Glomerular endothelial cell (primary cell): ENCODE measurements at regions not wholly inside any gene's neighbourhood (a gene's known extent, or its start where the extent isn't known, plus 50 kb on each side); places are given as distances from the start of the nearest gene placed in this dataset.

ENCODE experiments used
- DNase-seq: peaks from one replicate; pipeline ENCODE4 v3.0.0-alpha.2; 2011; ENCODE audit warnings: low read depth, low spot score; ENCODE audit errors: extremely low read depth

DNA sequence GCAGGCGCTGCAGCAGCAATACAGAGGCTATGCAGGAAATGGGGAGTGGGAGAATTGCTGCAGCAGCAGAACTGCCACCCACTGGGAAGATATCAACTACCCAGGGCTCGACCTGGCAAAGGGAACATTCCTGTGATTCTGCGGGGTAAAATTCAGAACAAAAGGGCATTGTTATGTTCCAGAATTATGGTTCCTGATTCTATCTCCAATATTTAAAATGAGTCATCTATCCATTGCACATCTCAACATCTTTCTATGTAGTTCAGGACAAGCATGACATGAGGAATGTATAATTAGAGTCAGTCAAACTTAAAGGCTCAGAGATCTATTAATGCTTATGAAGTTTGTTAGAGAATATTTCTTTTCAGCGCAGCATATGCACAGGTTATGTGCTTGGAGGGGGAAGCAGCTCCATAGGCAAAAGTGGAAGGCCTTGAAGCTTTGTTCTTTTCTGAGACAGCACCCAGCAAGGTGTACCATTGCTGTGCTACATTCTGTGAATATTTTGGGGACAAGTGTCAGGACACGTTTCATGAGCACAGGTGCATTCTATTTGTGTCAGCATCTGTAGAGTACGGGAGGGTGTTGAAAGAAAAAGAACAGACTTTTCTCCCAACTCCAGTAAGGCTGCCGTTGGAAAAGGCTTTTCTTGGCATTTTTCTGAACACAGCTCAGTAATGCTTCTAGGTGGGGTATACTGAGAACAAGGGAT, 395.6 kb upstream of the MPDZ start:
- no peak for DNase-seq

GRCh38 chr9:13673348-13673747, 393.9 kb upstream of the MPDZ start:
- DNase-seq, result no peak

DNA sequence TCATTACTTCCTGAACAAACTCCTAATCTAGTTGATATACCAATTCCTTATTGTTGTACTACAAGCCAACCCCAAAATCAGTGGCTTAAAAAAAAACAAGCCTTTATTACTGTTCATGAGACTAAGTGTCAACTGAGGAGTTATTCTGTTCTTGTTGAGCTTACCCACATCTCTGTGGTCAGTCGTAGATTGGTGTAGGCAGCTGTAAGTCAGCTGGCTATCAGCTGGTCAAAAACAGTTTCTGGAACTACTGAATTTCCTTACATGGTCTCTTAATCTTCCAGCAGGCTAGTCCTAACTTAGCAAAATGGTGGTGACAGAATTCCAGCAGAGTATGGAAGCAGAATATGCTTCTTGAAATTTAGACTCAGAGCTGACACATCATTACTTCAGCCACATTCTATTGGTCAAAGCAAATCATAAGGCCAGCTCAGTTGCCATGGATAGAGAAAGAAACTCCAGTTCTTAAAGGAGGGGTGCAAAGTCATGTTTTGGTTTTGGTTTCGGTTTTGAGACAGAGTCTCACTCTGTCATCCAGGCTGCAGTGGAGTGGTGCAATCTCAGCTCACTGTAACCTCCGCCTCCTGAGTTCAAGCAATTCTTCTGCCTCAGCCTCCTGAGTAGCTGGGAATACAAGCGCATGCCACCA, 386.1 kb upstream of the MPDZ start:
- no peak for DNase-seq

DNA sequence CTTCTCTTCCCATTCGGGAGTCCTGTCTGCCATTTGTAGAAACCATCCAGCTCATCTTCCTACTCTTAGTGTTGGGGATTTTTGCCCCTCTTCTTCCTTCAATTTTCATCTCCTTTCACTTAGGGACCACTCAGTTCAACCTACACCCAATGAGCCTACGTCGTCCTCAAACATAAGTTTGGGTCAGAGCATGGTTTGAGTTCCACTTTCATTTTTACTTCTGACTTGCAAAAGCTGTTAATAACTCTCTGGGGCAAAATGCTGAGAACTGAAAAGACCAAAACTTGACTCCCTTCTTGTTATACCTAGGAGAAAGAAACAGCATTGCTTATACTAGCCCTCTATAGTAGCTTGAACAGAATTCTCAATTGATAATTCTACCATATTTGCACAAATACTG, 381.5 kb upstream of the MPDZ start:
- DNase-seq, result no peak

DNA sequence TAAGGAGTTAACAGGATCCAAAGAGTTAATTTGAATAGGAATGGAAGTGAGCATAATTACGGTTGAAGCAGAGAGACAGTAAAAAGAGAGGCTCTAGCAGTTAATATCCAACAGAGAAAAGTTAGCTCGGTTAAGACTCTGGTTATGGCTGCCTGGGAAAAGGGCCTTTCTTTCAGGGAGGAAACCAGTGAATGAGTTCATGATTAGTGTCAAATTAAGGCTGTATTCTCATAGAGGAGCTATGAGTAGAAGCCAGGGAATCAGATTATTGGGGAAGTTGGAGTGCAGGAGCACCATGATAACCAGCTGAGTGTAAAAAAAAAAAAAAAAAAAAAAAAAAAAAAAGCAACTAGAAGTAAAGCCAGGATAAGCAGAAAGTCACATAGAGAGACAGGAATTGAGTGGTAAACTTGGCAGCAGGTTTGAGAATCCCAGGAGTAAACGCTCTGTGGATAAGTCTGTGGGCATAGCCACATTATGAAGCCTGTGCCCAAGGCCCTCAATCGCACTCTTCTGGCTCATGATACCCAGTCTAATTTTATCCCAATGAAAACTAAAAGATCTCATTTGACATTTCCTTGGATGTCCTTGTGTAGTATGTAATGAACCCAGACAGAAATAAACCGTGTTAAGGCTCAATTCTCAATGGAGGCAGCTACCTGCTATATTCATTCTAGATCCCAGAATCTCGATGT, 372.6 kb upstream of the MPDZ start:
- no peak for DNase-seq

DNA sequence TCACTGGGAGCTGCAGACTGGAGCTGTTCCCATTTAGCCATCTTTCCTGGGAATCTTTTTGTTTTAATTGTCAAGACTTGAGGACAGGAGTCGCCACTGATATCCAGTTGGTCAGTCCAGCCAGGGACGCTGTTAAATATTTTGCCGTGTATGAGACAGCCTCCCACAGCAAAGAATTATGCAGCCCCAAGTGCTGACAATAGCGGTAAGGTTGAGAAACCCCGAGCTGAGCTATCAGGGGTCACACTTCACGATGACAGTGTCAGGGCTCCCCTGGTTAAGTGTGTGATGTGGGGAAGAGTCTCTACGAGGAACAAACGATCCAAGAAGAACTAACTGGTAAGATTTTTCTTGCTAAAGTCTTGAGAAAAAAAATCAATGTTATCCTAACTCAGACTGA, 372.0 kb upstream of the MPDZ start:
- no peak for DNase-seq

- DNase-seq, result no peak
Measured at GRCh38 chr9:13648676-13649075, 369.2 kb upstream of the MPDZ start.

DNA sequence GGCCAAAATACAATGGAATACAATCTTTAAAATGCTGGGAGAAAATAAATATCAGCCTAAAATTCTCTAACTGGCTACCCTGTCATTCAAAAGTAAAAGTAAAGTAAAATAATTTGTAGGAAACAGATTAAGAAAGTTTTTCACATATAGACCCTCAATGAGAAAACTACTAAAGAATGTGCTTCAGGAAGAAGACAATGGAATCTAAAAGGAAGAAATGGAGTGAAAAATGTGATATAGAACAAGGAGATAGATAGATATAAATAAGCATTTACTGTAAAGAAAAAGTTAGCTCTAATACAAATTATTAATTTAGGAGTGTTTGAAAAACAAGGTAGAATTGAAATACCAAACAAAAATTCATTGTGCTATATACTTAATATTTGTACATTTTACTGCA, 368.6 kb upstream of the MPDZ start:
- DNase-seq, result no peak

DNA sequence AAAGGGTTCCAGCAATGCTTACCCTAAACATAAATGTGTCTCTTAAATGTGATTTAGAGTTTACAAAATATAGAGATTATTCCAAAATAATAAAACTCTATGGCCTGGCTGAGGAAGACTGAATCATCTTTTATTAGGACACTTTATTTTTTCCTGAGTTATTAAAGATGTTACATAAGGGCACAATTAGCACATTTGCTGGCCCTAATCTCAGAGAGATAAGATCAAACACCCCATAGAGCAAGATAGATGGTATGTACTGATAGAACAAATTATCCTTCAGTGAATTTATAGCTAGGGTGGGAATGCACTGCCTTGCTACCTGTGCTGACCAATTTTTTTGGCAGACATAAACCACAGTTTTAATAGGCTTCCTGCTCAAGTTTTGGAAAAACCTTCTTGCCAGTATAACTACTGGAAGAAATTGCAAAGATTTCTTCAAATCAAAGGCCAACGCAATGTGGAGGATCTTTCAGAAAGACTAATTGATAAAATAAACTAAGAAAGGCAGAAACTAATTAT, 367.1 kb upstream of the MPDZ start:
- DNase-seq, result no peak

DNA sequence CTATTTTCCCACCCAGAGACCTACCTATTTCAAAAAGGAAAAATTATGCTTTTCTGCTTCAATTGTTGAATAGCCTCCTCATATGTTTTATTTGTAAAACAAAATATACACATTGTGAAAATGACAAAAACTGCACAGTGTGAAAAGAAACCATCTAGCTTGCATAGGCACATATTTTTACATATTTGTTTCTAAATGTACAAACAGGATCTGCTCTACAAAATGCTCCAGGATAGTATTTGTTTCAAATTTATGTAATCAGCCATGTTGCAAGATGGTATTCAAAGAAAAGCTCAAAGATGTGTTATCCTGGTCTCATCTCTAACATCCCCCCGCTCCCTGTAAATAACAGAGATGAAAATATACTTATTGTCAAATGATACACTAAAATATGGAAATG, 366.1 kb upstream of the MPDZ start:
- no peak for DNase-seq

GRCh38 chr9:13644675-13645074, 365.2 kb upstream of the MPDZ start:
- no peak for DNase-seq

GRCh38 chr9:13642646-13643045, 363.2 kb upstream of the MPDZ start:
- DNase-seq, result no peak

GRCh38 chr9:13629067-13629466, 349.6 kb upstream of the MPDZ start:
- DNase-seq, result no peak

- DNase-seq, result no peak
Measured at GRCh38 chr9:13628526-13628925, 349.0 kb upstream of the MPDZ start.

DNA sequence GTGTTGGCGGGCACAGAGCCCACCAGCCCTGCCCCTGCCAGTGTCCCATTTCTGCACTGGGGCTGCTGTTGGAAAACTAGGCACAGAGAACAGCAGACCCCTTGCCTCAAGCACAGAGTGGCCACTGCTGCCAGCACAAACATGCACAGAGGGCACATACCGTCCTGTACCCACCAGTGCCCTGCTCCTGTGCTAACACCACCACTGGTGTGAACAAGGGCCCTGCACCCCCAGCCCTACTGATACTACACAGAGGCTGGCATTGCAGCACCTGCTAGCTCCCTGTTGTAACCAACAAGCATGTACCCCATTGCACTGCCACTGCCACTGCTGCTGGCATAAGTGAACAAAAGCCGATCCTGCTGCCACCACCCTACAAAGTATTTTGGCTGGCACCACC, 348.0 kb upstream of the MPDZ start:
- DNase-seq, result no peak

GRCh38 chr9:13627071-13627470, 347.6 kb upstream of the MPDZ start:
- DNase-seq, result no peak

- no peak for DNase-seq
Measured at GRCh38 chr9:13626601-13627000, 347.1 kb upstream of the MPDZ start.

DNA sequence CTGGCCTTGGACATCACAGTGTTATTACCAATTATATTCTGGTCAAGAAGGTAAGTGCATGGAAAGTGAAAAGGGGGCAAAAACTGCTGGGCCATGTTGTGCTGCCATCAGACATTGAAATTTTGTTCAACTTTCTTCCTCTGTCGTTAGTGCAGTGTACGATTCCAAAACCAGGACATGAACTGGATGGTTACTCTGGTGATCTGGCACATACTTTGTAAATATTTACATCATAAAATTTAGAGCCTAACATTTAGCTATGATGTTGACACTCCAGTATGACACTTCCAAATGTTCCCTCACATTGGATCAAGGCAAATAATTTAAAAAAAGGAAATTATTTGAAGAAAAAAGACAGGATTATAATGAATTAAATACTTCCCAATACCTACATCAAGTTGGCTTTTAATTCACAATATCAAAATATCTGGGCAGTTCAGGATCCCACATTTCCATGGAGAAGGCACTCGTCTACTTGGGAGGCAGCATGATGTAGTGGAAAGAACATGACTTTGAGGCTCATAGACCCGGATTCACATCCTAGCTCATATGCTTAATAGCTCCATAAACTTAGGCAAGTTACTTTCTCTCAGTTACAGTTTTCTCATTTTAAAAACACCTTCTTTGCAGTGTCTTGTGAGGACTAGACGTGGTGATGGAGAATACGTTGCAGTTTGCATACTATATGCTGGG, 342.5 kb upstream of the MPDZ start:
- no peak for DNase-seq

GRCh38 chr9:13616491-13617035, 337.1 kb upstream of the MPDZ start:
- DNase-seq, result no peak

DNA sequence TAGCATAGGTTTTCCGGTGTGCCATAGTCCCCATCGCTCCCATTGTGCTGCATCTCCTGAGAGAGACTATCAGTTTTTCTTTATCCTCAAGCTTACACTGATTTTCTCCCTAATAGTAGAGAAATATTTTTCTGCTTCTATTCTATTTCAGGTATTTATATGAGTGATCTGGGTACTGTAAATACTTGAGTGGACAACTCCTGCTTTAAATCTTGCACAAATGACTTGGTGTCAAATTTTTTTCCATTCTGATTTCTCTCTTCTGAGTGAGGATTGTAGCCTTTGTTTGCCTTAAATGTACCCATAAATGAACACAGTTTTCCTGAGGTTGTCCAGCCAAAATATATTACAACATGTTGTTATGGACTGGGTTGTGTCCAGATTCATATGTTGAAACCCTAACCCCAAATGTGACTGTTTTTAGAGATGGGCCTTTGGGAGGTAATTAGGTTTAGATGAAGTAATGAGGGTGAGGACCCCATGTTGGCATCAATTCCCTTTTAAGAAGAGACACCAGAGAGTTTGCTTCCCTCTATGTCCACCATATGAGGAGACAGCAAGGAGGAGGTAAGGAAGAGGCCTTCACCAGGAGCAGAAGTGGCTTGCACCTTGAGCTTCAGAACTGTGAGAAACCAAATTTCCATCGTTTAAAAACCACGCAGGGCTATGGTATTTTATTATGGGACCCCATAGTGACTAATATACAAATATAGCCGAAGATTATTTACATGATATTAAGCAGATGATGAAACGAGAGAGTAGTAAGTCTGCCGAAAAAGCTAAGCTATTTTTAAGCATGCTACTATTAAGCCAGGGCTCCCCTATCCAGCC, 336.4 kb upstream of the MPDZ start:
- no peak for DNase-seq
